ENCODE measurements at regions not wholly inside any gene's neighbourhood (a gene's known extent, or its start where the extent isn't known, plus 50 kb on each side); places are given as distances from the start of the nearest gene placed in this dataset.

- no peak overlapping the region for H2BK15ac ChIP-seq (ENCODE audit: low read depth, low read length)
- no peak overlapping the region for H3K27ac ChIP-seq (ENCODE audit: insufficient read depth, low read length)
- no TSS peak for BruUV-seq (replicated peaks)
- H4K91ac ChIP-seq (ENCODE audit: insufficient read depth, low read depth, low read length), result no peak overlapping the region
- ChIA-PET POLR2A (ENCODE audit: unreplicated experiment) (no interaction called here), CTCF (no interaction called here)
- no peak overlapping the region for H2BK120ac ChIP-seq (ENCODE audit: low read depth, low read length)
- in situ Hi-C loops (cut with MboI; ENCODE audit: low sequenced_read_pairs) (no loop called here), intact Hi-C loops (cut with micrococcal nuclease) (no loop called here), dilution Hi-C loops (cut with HindIII; ENCODE audit: low sequenced_read_pairs, unreplicated experiment) (no loop called here)
- no peak overlapping the region for H3K18ac ChIP-seq (ENCODE audit: low read depth, low read length)
- no peak overlapping the region for H4K8ac ChIP-seq (ENCODE audit: low read depth in 2 of 2, low read length in 2 of 2)
- H2BK20ac ChIP-seq (ENCODE audit: low read depth, low read length), result no peak overlapping the region
- no peak overlapping the region for H3K23ac ChIP-seq (ENCODE audit: low read depth, low read length)
- no peaks in the 10 kb centered on the region for H3K4me1 ChIP-seq (ENCODE audit: control insufficient read depth, insufficient read depth, low read length)
- TF ChIP-seq SMC3 (IDR thresholded peaks at IDR 0.05; ENCODE audit: low read depth, low read length) (no peak), MAZ (IDR thresholded peaks at IDR 0.05; ENCODE audit: borderline replicate concordance, low read depth, low read length) (no peak), FOS (IDR thresholded peaks at IDR 0.05; ENCODE audit: low read depth, low read length) (no peak), CEBPB (IDR thresholded peaks at IDR 0.05; ENCODE audit: low read depth, low read length) (no peak), RAD21 (IDR thresholded peaks at IDR 0.05; ENCODE audit: low read length) (no peak), MAFK (IDR thresholded peaks at IDR 0.05; ENCODE audit: low read depth, low read length) (no peak), NFE2L2 (IDR thresholded peaks at IDR 0.05; ENCODE audit: low read depth, low read length) (no peak), MXI1 (IDR thresholded peaks at IDR 0.05; ENCODE audit: borderline replicate concordance, low read depth, low read length) (no peak), CHD1 (IDR thresholded peaks at IDR 0.05; ENCODE audit: low read depth, low read length) (no peak), RFX5 (IDR thresholded peaks at IDR 0.05; ENCODE audit: low read depth, low read length) (no peak), POLR2A (IDR thresholded peaks at IDR 0.05; ENCODE audit: low read depth, low read length) (no peak), RCOR1 (IDR thresholded peaks at IDR 0.05; ENCODE audit: insufficient replicate concordance, low read length) (no peak), USF2 (IDR thresholded peaks at IDR 0.05; ENCODE audit: low read depth, low read length) (no peak), CTCF (conservative IDR thresholded peaks at IDR 0.05; ENCODE audit: low read depth, low read length) (no peak), ELK1 (IDR thresholded peaks at IDR 0.05; ENCODE audit: borderline replicate concordance, low read depth, low read length) (no peak), BHLHE40 (IDR thresholded peaks at IDR 0.05; ENCODE audit: low read depth, low read length) (no peak)
- H2AFZ ChIP-seq (replicated peaks; ENCODE audit: low read length, poor library complexity), result no peak overlapping the region
- H3K79me1 ChIP-seq (ENCODE audit: low read depth in 1 of 2, low read length in 2 of 2), result no peaks in the 10 kb centered on the region
- H3K9me3 ChIP-seq (ENCODE audit: control insufficient read depth, insufficient read depth, low read length), result no peaks in the 10 kb centered on the region
- no peak overlapping the region for H3K9ac ChIP-seq (ENCODE audit: low read depth, low read length)
- H3K56ac ChIP-seq (ENCODE audit: extremely low read depth, insufficient read depth, low read length), result no peak overlapping the region
- no peaks in the 10 kb centered on the region for H3K27me3 ChIP-seq (ENCODE audit: control insufficient read depth, insufficient read depth, low read length)
- H4K20me1 ChIP-seq (ENCODE audit: insufficient read depth, low read length), result no peaks in the 10 kb centered on the region
- no peak overlapping the region for H2AK5ac ChIP-seq (ENCODE audit: low read depth, low read length)
- no peak overlapping the region for H3K4ac ChIP-seq (ENCODE audit: low read depth, low read length)
- H4K5ac ChIP-seq (ENCODE audit: low read depth, low read length), result no peak overlapping the region
- ATAC-seq (ENCODE audit: low read depth) (no peak), DNase-seq (no peak)
- H3K9me1 ChIP-seq (ENCODE audit: insufficient read depth, low read length), result no peaks in the 10 kb centered on the region
- no peak overlapping the region for H3K4me2 ChIP-seq (ENCODE audit: low read depth, low read length)
- no peaks in the 10 kb centered on the region for H3K36me3 ChIP-seq (ENCODE audit: control insufficient read depth, insufficient read depth, low read length)
- H3K14ac ChIP-seq (replicated peaks; ENCODE audit: low read depth, low read length), result no peak overlapping the region
- H2AK9ac ChIP-seq (replicated peaks; ENCODE audit: low read depth, low read length, poor library complexity), result no peak overlapping the region
- no CpG with 5 or more reads among the region's 2 CpGs for WGBS, 2 experiments (ENCODE audit: extremely low coverage in 2 of 2, insufficient read length in 1 of 2)
- no peak overlapping the region for H3K4me3 ChIP-seq (ENCODE audit: insufficient read depth, low read depth, low read length)
- no peak overlapping the region for H2BK5ac ChIP-seq (ENCODE audit: low read depth, low read length, poor library complexity, severe bottlenecking)
These were observed 84.5 kb upstream of the ITGB1 start for GRCh38 chr10:33042565-33042964.
